HL-60 (cell line): ENCODE measurements at regions not wholly inside any gene's neighbourhood (a gene's known extent, or its start where the extent isn't known, plus 50 kb on each side); places are given as distances from the start of the nearest gene placed in this dataset.

Experiments used
- GABPA ChIP-seq: IDR thresholded peaks from 2 replicates; pipeline ENCODE4 v1.6.1; 2012; ENCODE audit warnings: low read depth
- POLR2AphosphoS5 ChIP-seq: IDR thresholded peaks from 2 replicates; pipeline ENCODE4 v1.6.1; 2012; ENCODE audit warnings: low read depth
- SPI1 ChIP-seq: IDR thresholded peaks from 2 replicates; pipeline ENCODE4 v1.6.1; 2012; ENCODE audit warnings: low read depth, mild to moderate bottlenecking, borderline replicate concordance
- TF ChIP-seq, protein P1 (sequence below): IDR thresholded peaks from one replicate; pipeline ENCODE4 v1.5.1; 2011; ENCODE audit warnings: low read length, control low read depth, inconsistent platforms; ENCODE audit not compliant: insufficient read depth
- TF ChIP-seq, protein P2 (sequence below): IDR thresholded peaks from 2 replicates; pipeline ENCODE4 v1.6.1; 2012; ENCODE audit warnings: low read depth; ENCODE audit not compliant: insufficient replicate concordance

DNA sequence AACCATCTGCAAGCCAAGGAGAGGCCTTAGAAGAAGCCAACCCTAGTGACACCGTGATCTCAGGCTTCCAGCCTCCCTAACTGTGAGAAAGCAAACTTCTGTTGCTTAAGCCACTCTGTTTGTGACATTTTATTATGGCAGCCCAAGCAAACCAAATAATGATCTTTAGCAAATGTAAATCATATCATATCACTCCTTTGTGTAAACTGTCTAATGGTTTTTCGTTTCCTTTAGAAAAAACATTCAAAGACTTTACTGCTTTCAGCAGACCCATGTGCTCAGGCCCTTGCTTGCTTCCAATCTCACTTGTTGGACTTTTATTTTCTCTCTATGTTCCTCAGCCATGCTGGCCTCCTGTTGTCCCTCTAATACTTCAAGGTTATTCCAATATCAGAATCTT, 192.2 kb upstream of the HS3ST1 start:
- no peak for TF ChIP-seq SPI1
- TF ChIP-seq, protein P1, sequence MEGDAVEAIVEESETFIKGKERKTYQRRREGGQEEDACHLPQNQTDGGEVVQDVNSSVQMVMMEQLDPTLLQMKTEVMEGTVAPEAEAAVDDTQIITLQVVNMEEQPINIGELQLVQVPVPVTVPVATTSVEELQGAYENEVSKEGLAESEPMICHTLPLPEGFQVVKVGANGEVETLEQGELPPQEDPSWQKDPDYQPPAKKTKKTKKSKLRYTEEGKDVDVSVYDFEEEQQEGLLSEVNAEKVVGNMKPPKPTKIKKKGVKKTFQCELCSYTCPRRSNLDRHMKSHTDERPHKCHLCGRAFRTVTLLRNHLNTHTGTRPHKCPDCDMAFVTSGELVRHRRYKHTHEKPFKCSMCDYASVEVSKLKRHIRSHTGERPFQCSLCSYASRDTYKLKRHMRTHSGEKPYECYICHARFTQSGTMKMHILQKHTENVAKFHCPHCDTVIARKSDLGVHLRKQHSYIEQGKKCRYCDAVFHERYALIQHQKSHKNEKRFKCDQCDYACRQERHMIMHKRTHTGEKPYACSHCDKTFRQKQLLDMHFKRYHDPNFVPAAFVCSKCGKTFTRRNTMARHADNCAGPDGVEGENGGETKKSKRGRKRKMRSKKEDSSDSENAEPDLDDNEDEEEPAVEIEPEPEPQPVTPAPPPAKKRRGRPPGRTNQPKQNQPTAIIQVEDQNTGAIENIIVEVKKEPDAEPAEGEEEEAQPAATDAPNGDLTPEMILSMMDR, result no peak
- TF ChIP-seq, protein P2, sequence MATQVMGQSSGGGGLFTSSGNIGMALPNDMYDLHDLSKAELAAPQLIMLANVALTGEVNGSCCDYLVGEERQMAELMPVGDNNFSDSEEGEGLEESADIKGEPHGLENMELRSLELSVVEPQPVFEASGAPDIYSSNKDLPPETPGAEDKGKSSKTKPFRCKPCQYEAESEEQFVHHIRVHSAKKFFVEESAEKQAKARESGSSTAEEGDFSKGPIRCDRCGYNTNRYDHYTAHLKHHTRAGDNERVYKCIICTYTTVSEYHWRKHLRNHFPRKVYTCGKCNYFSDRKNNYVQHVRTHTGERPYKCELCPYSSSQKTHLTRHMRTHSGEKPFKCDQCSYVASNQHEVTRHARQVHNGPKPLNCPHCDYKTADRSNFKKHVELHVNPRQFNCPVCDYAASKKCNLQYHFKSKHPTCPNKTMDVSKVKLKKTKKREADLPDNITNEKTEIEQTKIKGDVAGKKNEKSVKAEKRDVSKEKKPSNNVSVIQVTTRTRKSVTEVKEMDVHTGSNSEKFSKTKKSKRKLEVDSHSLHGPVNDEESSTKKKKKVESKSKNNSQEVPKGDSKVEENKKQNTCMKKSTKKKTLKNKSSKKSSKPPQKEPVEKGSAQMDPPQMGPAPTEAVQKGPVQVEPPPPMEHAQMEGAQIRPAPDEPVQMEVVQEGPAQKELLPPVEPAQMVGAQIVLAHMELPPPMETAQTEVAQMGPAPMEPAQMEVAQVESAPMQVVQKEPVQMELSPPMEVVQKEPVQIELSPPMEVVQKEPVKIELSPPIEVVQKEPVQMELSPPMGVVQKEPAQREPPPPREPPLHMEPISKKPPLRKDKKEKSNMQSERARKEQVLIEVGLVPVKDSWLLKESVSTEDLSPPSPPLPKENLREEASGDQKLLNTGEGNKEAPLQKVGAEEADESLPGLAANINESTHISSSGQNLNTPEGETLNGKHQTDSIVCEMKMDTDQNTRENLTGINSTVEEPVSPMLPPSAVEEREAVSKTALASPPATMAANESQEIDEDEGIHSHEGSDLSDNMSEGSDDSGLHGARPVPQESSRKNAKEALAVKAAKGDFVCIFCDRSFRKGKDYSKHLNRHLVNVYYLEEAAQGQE, result no peak
- no peak for TF ChIP-seq POLR2AphosphoS5
- no peak for TF ChIP-seq GABPA
